ENCODE measurements at regions not wholly inside any gene's neighbourhood (a gene's known extent, or its start where the extent isn't known, plus 50 kb on each side); places are given as distances from the start of the nearest gene placed in this dataset.

- H3K36me3 ChIP-seq, result no peaks in the 10 kb centered on the region
- intact Hi-C loops (cut with DNase I; ENCODE audit: low total_unique reads), result no loop called here
- H3K27ac ChIP-seq, result no peak overlapping the region
- no peaks in the 10 kb centered on the region for H3K4me1 ChIP-seq
- no peak for DNase-seq
- H3K4me3 ChIP-seq, result no peak overlapping the region
- no peaks in the 10 kb centered on the region for H3K27me3 ChIP-seq
- no peaks in the 10 kb centered on the region for H3K9me3 ChIP-seq
- no peak for TF ChIP-seq CTCF (IDR thresholded peaks at IDR 0.05)
These were observed 232.1 kb upstream of the NT5C1B start for GRCh38 chr2:18821431-18821830.

GRCh38 chr2:18820966-18821365 is 231.6 kb upstream of the NT5C1B start:
- H3K4me1 ChIP-seq, result no peaks in the 10 kb centered on the region
- H3K27me3 ChIP-seq, result no peaks in the 10 kb centered on the region
- no peak for DNase-seq
- no peak for TF ChIP-seq CTCF (IDR thresholded peaks at IDR 0.05)
- no peaks in the 10 kb centered on the region for H3K9me3 ChIP-seq
- no peak overlapping the region for H3K27ac ChIP-seq
- no peak overlapping the region for H3K4me3 ChIP-seq
- no peaks in the 10 kb centered on the region for H3K36me3 ChIP-seq
- intact Hi-C loops (cut with DNase I; ENCODE audit: low total_unique reads), result no loop called here

GRCh38 chr2:18819566-18819965 is 230.2 kb upstream of the NT5C1B start:
- H3K4me3 ChIP-seq, result no peak overlapping the region
- no peaks in the 10 kb centered on the region for H3K36me3 ChIP-seq
- intact Hi-C loops (cut with DNase I; ENCODE audit: low total_unique reads), result no loop called here
- no peaks in the 10 kb centered on the region for H3K27me3 ChIP-seq
- no peak for DNase-seq
- H3K27ac ChIP-seq, result no peak overlapping the region
- TF ChIP-seq CTCF (IDR thresholded peaks at IDR 0.05), result no peak
- no peaks in the 10 kb centered on the region for H3K9me3 ChIP-seq
- H3K4me1 ChIP-seq, result no peaks in the 10 kb centered on the region

GRCh38 chr2:18814387-18814786 is 225.0 kb upstream of the NT5C1B start:
- no peak for TF ChIP-seq CTCF (IDR thresholded peaks at IDR 0.05)
- Histone ChIP-seq H3K27ac (no peak overlapping the region), H3K4me3 (no peak overlapping the region), H3K9me3 (no peaks in the 10 kb centered on the region), H3K27me3 (no peaks in the 10 kb centered on the region), H3K36me3 (no peaks in the 10 kb centered on the region), H3K4me1 (no peaks in the 10 kb centered on the region)
- no peak for DNase-seq
- intact Hi-C loops (cut with DNase I; ENCODE audit: low total_unique reads), result no loop called here

GRCh38 chr2:18804536-18804935 is 215.2 kb upstream of the NT5C1B start:
- TF ChIP-seq CTCF (IDR thresholded peaks at IDR 0.05), result no peak
- Histone ChIP-seq H3K9me3 (no peaks in the 10 kb centered on the region), H3K4me3 (no peak overlapping the region), H3K27ac (no peak overlapping the region), H3K4me1 (no peaks in the 10 kb centered on the region), H3K27me3 (no peaks in the 10 kb centered on the region), H3K36me3 (no peaks in the 10 kb centered on the region)
- intact Hi-C loops (cut with DNase I; ENCODE audit: low total_unique reads), result no loop called here
- DNase-seq, result no peak
